GM18508 (cell line): ENCODE measurements at regions not wholly inside any gene's neighbourhood (a gene's known extent, or its start where the extent isn't known, plus 50 kb on each side); places are given as distances from the start of the nearest gene placed in this dataset.
A peak's percentile ranks its signal among the peaks of the same experiment; 100 is the strongest.
"Not testable (repeated sequence)": the region's sequence is repeated elsewhere in the genome, so short reads cannot be mapped to it uniquely, and the experiment has no call there.

Experiments
- ATAC-seq: cut with Tn5 transposase; IDR thresholded peaks from one replicate; pipeline ENCODE4 v1.9.1; 2021; ENCODE audit warnings: moderate number of reproducible peaks; ENCODE audit not compliant: insufficient read depth, unreplicated experiment

GRCh38 chr10:7071421-7071820 lies 339.4 kb downstream of the SFMBT2 start:
- no peak for ATAC-seq

- ATAC-seq, result no peak
Measured at GRCh38 chr10:7070950-7071349, 339.9 kb downstream of the SFMBT2 start.

- no peak for ATAC-seq
Measured at GRCh38 chr10:7069706-7070105, 341.1 kb downstream of the SFMBT2 start.

GRCh38 chr10:7056216-7056615 lies 354.6 kb downstream of the SFMBT2 start:
- no peak for ATAC-seq

- ATAC-seq, result no peak
Measured at GRCh38 chr10:7054915-7055314, 355.9 kb downstream of the SFMBT2 start.

- ATAC-seq, result no peak
Measured at GRCh38 chr10:7053195-7053594, 357.6 kb downstream of the SFMBT2 start.

- ATAC-seq, result not testable (repeated sequence)
Measured at GRCh38 chr10:7050024-7050423, 360.8 kb downstream of the SFMBT2 start.

GRCh38 chr10:7048061-7048460 lies 362.8 kb downstream of the SFMBT2 start:
- no peak for ATAC-seq

- peak; percentile 40 for ATAC-seq
Measured at GRCh38 chr10:7046615-7047014, 364.2 kb downstream of the SFMBT2 start.

GRCh38 chr10:7045891-7046599 lies 364.8 kb downstream of the SFMBT2 start:
- ATAC-seq, result peak; percentile 71

GRCh38 chr10:7043055-7043653 lies 367.7 kb downstream of the SFMBT2 start:
- no peak for ATAC-seq

- ATAC-seq, result no peak
Measured at GRCh38 chr10:7042419-7043054, 368.3 kb downstream of the SFMBT2 start.

GRCh38 chr10:7042000-7042399 lies 368.8 kb downstream of the SFMBT2 start:
- no peak for ATAC-seq

GRCh38 chr10:7040681-7041080 lies 370.2 kb downstream of the SFMBT2 start:
- no peak for ATAC-seq

GRCh38 chr10:7039859-7040258 lies 371.0 kb downstream of the SFMBT2 start:
- ATAC-seq, result no peak

- no peak for ATAC-seq
Measured at GRCh38 chr10:7038416-7038815, 372.4 kb downstream of the SFMBT2 start.

GRCh38 chr10:7037434-7037833 lies 373.4 kb downstream of the SFMBT2 start:
- ATAC-seq, result not testable (repeated sequence)

- ATAC-seq, result no peak
Measured at GRCh38 chr10:7036951-7037350, 373.9 kb downstream of the SFMBT2 start.

GRCh38 chr10:7035126-7035761 lies 375.6 kb downstream of the SFMBT2 start:
- ATAC-seq, result no peak

- no peak for ATAC-seq
Measured at GRCh38 chr10:7033031-7033430, 377.8 kb downstream of the SFMBT2 start.
